CD4-positive, alpha-beta T cell treated with Interleukin-15 for 1 hour (primary cell): ENCODE measurements at regions not wholly inside any gene's neighbourhood (a gene's known extent, or its start where the extent isn't known, plus 50 kb on each side); places are given as distances from the start of the nearest gene placed in this dataset.

Experiments
- DNase-seq: peaks from one replicate; pipeline ENCODE4 v3.0.0-alpha.2; 2020

DNA sequence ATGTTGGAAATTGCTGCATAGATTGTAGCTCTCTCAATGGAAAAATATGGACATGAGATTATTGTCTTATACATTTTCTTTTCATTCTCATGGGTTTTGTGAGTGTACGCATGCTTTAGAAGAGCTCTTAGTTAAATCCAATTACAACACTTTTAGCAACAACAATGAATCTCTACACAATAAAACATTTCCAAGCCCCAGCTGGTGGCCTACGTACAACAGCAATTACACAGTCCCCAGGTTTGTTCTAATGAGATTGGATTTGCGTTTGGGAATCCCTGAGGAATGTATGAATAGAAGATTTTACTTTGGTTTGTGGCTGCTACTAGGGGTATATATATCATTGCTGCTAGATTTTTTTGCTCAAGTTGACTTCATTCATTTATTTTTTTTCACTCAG, 98.6 kb downstream of the FHDC1 start:
- no peak for DNase-seq

DNA sequence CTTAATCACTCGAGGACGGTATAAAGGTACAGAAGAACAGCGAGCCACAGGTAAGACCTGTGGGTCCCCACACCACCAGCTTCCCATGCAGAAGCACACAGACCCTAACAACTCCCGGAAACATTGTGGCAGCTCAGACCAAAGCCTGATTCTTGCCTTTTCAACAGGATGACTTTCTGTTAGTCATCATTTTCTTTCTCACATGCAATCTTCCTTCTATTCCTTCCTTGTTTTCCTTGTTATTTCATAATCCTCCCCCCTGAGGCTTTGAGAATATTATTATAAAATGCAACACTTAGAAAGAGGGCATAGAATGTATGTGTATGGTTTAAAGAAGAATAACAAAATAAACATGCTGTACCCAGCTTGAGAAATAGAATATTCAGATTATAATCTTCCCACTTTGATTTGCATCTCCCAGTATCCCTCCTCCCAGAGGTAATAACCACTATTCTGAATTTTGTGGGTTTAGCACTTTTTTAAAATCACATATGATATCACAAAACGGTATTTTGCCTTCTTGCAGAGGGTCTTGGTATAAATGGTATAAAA, 100.9 kb downstream of the FHDC1 start:
- no peak for DNase-seq

DNA sequence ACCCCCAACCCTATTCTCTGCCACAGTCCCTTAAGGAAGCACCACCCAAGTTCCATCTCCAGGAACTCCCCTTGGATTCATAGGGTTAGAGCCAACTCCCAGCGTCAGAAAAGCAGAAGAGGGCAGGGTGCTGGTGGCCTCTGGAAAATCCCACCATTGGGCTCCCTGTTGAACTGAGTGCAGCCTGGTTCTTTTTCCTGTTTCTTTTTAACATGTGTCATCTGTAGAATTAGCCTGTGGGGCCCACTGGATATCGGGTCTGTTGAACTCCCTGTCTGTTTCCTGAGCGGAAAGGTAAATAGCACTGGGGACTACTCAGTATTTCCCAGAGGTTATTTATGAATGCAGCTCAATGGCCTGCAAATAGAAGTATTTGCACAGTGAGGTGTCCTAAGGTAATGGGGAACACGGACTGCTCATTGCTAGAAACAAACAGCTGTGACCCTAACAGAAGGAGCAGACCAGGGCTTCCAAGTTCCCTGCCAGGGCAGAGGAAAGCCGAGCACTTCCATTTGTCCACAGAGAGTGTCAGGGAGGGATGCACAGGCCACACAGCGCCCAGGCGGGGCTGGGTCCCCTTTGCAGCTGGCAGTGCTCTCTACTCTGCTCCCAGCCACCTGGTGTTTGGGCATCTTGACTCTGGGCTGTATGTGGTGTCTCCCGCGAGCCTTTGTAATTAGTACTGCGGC, 102.6 kb downstream of the FHDC1 start:
- no peak for DNase-seq

DNA sequence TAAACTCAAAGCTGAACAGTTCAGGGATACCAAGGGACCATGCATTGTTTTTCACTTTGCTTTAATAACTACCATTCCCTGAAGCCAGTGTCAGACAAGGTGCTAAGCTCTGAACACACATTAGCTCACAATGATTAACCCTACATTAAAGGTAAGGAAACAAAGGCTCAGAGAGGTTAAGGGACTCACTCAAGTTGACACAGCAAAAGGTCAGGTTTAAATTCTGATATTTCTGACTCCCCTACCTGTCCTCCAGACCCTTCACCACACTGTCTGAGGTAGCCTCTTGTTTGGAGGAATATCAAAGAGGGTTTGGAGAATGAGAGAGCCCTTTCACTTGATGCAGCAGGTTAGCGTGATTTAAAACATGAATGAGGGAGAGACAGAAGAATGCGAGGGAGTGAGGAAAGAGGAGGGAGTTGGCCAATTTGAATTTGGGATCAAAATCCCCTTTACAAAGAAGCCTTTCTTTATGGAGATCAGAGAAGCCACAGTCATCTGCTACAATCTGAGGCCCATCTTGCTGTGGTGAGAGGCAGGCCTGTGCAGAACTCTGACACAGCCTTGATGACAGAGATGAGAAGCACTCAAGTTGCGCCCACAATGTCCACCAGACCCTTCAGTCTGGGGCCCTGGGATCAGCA, 103.5 kb downstream of the FHDC1 start:
- DNase-seq, result no peak

DNA sequence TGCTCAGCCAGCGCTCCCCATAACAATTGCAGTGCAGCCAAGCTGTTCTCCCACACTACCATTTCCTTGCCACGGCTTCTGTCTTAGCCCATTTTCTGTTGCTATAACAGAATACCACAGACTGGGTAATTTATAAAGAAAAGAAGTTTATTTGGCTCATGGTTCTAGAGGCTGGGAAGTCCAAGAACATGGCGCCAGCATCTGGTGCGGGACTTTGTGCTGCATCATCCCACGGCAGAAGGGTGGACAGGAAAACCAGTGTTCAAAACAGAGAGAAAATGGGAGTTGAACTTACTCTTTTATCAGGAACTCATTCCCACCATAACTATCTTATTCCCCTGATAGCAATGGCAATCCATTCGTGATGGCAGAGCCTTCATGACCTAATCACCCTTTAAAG, 104.6 kb downstream of the FHDC1 start:
- DNase-seq, result no peak

DNA sequence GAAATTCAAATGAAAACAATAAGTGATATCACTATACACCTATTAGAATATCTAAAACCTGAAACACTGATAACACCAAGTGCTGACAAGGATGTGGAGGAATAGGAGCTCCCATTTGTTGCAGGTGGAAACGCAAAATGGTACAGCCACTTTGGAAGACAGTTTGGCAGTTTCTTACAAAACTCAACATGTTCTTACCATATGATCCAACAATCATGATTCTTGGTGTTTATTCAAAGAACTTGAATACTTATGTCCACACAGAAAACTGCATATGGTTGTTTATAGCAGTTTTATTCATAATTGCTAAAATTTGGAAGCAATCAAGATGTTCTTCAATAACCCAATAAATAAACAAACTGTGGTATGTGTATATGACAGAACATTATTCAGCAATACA, 107.9 kb downstream of the FHDC1 start:
- no peak for DNase-seq

DNA sequence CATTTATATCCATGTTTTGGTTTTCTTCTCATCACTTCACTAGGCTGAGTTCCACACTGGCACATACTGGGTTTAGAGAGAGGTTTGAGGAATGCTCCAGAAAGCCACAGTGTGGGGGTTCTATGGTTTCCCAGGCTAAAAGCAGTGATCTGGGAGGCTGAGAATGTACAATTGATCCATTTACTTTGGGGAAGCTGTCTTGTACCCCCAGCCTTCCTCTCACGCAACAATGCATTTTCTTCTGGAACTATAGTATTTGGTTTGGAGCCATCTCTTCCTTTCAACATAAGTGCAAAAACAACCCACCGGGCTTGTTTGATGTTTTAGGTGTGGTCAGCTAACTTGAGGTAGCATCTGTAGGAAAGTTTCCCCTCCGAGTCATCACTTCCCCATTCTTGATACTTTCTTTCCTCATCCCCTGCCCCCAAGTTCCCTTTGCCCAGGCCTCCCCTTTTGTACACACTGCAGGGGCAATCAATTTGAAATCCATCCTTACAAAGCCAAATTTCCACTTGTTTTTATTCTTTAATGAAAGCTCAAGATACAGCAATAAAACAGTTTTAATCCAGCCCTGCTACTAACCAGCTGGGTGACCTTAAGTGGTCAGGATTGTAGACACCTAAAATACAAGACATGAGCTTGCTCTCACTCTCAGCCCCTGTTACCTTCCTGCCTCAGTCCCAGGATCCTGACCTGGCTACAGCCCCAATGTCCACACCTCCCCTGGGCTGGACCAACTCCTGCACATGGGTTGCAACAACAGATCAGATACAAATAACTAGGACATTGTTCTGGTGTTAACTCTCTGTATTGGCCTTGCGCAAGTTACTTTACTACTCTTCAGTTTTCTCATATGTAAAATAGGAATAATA, 109.2 kb downstream of the FHDC1 start:
- DNase-seq, result peak; percentile 24

DNA sequence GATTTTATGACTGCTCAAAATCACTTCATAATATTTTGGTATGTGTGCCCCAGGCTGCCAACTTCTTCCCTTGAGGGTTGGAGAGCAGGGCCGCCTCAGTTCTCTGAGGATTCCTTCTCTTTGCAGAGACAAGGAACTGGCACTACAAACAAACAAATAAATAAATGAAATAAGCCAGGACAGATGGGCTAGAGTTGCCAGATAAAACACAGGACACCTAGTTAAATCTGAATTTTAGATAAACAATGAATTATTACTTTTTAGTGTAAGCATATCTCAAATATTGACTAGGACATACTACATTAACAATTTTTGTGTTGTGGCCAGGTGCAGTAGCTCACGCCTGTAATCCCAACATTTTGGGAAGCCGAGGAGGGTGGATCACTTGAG, 122.5 kb downstream of the FHDC1 start:
- no peak for DNase-seq

DNA sequence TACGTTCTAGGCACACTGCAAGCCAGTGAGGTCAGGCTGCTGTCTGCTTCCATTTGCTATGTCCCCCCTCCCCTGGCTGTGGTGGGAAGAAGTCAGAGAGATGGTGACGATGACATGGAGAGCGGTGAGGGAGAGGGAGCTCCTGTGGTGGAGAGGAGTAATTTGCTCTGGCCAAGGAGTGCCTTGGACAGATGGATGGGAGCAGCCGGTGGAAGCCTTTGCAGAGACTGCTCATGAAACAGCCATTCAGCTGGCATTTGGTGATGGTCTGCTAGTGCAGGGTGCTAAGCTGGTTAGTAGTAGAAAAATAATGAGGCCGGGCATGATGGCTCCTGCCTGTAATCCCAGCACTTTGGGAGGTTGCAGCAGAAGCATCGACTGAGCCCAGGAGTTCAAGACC, 124.1 kb downstream of the FHDC1 start:
- no peak for DNase-seq

DNA sequence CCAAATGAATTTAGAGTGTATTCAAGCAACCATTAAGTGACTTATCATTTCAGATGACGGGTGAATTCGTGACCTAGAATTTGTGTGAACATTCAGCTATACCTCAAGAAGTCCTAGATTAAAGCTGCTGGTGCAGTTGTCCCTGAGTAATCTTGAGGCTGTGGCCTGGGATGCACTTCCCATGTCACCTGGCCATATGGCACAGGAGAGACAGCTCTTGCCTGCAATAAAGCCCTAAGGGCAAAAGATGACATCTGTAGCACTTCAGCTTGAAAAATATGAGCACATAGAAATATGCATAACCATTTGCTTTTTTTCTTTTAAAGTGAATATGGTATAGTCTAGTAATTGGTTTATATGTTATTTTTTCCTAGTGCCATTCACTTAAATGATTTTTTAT, 125.8 kb downstream of the FHDC1 start:
- DNase-seq, result no peak

DNA sequence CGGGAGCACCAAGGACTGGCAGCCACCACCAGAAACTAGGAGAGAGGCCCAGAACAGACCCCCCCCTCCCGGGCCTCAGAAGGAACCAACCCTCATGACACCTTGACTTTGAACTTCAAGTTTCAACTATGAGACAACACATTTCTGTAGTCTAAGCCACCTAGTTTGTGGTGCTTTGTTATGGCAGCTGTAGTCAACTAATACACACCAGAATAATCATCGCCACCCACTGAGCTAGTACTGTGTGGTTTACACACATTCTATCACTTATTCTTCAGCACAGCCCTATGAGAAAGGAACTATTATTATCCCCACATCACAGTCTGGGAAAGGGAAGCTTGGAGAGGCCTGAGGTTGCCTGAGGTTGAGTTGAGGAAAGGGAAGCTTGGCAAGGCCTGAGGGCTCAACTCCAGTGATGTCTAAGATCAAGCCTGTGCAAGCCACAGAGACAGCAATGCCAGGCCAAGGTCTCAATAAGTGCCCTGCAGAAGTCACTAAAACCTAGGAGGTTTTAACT, 126.6 kb downstream of the FHDC1 start:
- DNase-seq, result no peak

DNA sequence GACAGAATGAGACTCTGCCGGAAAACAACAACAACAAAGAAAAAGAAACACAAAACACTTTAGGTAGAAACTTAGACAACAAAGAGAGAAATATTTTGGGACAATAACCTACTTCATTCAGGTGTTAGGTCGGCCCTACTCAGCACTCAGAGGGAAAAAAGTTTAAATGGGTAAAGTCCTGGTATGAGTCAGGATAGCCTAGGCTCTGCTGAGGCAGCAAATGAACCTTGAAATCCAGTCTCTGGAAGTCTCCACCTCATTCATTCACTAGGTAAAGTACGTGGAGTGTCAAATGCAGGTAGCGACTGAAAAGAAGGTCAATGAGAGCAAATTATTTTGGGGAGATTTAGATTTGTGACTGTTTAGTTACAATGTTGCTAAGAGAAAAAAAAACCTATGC, 127.4 kb downstream of the FHDC1 start:
- DNase-seq, result no peak

DNA sequence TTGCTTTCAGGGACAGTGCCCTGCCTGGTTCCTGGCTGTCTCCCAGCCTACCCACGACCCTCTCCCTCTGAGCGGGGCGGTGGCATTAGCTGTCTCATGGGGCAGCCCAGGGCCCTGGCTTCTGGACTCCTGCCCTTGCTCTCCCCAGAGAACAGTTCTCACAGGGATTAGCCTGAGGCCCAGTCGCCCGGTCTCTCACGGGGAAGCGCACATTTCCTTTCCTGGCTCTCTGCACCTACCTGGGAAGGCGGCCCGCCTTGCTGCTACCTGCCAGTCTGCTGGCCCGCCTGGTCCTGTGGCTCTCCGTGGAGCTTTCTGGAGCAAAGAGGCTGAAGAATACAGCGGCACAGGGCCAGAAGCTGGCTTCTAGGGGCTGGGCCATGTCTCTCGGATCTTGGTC, 128.4 kb downstream of the FHDC1 start:
- DNase-seq, result no peak

DNA sequence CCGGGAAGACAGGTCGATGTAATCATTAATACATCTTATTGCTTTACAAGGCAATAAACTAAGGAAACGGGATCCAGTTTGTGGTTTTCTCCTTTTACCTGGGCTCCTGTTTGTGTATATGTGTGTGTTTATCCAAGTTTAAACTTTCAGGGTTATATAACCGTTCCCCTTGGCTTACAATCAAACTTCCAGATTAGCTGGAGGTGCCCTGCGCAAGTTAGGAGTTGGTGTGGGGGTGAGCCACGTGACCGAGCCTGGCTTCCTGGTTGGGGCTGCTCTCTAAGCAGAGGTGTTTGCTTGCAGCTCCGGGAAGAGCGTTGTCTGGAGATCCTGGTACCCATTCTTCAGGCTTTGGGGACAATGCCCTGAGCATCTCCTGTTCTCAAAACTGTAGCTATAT, 129.2 kb downstream of the FHDC1 start:
- DNase-seq, result no peak

DNA sequence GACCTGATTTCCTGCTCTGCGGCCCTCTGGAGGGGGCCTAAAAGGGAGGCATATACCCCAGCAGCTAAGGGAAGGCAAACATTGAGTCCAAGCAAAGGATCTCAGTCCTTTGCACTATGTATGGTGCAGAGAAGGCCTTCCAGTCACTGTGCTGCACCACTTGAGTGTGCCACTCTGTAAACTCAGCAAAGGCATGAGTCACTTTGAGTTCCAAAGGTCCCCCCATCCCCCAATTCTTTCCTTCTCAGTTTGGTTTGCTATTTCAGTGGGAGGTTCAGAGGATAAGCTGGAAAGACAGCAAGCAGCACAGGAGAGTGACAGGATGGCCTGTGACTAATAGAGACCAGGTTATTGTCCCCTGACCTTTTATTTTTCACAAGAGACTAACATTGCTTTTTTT, 131.3 kb downstream of the FHDC1 start:
- no peak for DNase-seq

DNA sequence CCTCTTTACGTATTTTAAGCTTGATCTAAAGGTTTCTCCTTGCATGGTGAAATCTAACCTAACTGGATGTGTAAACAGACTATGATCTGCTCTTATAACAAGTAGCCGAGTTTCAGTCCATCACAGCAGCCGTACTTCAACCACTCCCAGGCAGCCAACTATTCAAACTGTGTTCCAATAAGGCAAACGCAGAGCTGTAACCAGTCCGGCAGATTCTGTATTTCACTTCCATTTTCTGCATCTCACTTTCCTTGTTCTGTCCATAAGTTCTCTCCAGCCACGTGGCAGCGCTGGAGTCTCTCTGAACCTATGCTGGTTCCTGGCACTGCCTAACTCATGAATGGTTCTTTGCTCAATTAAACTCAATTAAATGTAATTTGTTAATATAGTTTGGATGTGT, 132.6 kb downstream of the FHDC1 start:
- no peak for DNase-seq

DNA sequence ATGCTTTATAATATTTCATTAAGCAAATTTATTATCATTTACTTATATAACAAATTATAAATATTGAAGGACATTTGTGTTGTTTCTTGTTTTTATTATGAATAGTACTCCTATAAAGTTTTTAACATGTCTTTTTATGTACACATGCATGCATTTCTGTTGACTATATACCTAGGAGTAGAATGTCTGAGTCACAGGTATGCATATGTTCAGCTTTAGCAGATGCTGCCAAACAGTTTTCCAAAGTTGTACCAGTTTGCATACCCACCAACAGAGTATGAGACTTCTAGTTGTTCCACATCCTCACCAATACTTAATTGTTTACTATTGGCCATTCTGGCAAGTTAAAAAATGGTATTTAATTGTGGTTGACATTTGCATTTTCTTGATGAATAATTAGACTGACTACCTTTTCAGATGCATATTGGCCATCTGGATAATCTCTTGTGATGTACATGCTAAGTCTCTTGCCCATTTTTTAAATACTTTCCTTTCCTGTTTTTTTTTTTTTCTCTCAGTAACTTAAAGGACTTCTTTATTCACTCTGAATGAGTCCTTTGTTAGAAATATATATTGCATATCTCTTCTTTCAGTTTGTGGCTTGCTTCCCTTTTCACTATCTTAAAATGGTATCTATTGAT, 132.2 kb upstream of the TRIM2 start:
- no peak for DNase-seq

DNA sequence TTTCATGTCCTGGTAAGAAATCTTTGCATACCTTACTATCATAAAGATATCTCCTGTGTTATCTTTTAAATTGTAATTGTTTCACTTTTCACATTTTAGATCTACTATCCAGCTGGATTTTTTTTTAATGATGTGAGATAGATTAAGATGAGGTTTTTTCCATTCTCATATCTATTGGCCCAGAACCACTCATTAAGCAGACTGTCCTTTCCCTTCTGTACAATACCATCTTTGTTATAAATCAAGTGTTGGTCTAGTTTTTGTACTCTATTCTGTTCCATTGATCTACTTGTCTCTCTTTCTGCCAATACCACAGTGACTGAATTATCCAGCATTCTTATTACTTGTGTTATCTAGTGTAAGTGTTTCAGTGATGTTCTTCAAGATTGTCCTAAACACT, 131.6 kb upstream of the TRIM2 start:
- no peak for DNase-seq

DNA sequence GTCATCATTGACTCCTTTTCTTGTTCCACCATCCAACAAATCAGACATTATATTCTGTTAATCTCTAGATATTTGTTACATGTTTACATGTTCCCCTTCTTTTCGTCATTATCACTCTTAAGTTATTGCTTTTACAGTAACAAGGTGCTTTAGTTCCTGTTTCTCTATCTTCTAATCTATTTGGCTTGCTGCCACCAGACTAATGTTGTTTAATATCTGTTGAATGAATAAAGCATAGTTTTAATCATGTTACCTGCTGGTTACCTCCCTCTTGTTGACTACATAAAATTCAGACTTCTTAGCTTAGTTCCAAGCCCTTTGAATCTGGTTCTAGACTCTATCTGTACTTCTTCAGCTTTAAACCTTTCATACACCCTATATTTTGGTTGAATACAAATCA, 129.8 kb upstream of the TRIM2 start:
- DNase-seq, result no peak

DNA sequence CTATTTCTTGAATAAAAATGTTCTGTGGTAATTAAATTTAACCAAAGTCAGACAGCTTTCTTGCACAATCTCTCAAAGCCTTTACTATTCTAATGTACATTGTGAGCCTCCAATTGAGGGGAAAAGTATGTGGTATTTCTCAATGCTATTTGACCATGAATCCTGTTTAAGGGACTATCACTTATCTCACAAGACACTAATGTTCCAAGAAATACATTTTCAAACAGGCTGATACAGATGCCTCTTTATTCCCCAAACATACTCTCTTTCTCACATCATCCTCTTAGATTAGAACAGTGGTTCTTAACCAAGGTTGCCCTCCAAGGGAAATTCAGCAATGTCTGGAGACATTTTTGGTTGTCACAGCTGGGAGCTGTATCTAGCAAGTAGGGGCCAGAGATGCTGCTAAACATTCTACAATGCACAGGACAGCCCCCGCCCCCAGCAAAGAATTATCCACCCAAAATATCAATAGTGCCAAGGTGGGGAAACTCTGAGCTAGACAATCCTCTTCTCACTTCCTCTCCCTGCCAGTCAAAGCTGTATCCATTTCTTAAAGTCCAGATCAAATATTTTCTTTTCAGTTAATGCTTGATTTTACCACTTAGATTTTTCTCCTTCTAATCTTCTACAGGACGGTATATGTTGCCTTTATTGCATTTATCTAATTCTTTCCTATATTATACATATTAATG, 129.2 kb upstream of the TRIM2 start:
- no peak for DNase-seq

DNA sequence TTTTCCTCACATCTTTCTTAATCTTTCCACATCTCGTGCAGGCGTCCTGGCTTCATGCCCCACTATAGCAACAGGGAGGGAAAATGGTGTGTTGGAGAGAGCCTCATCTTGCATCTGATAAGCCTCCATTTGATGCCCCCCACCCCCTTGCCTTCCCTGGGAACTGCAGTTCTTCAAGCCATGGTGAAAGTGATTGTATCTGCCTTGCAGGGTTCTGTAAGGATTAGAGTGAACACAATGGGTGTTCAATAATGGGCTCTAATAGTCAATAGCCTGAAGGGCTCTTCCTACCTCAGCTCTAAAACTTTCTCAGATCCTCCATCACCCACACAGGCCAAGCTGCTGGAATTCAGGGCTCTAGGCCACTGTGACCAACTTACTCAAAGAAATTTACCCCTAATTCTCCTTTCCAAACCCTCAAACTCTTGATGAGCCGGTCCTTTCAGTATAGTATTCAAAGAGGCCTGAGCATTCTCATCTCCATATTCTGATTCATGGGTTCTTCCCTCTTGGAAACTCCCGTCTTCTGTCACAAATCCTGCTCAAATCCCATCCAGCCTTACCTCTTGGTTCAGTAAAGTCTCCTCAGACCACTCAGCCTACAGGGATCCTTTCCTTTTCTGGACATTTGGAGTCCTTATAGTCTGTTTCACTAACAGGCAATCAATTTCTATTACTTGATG, 128.3 kb upstream of the TRIM2 start:
- DNase-seq, result no peak

DNA sequence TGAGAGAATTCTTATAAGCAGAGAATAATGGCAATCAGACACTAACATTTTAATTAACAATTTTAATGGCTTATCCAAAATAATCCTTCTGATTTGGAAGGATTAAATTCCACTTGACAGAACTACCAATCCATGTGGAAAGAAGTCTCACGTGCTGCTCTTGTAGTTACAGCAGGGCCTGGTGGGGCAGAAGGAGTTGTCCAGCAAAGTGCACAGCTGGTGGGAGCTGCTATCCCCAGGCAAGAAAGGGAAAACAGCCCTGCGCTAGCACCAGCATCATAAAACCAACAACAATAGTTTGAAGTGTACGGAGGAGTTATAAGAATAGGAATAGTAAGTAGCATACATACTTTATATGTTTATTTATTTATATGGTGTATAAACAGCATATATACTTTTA, 127.4 kb upstream of the TRIM2 start:
- no peak for DNase-seq
